Astrocyte (in vitro differentiated cells and primary cell): ENCODE measurements at regions not wholly inside any gene's neighbourhood (a gene's known extent, or its start where the extent isn't known, plus 50 kb on each side); places are given as distances from the start of the nearest gene placed in this dataset.

ENCODE experiments used
- DNase-seq: peaks from one replicate; pipeline ENCODE4 v3.0.0-alpha.2; 2010; ENCODE audit warnings: low read depth
- FAIRE-seq: peaks from 2 replicates; lab custom pipeline; 2011; peaks lifted over from hg19 to GRCh38; lab: Jason Lieb, UNC
- H2AFZ ChIP-seq: 2 replicates; pipeline ENCODE4 v1.6.0; 2012; ENCODE audit warnings: low read depth, low read length, inconsistent platforms
- H3K27ac ChIP-seq: 2 replicates; pipeline ENCODE4 v1.5.1; 2011; ENCODE audit warnings: low read depth, low read length, inconsistent platforms
- H3K27me3 ChIP-seq: 2 replicates; pipeline ENCODE4 v1.6.0; 2011; ENCODE audit warnings: low read length, inconsistent platforms; ENCODE audit not compliant: insufficient read depth
- H3K36me3 ChIP-seq: 2 replicates; pipeline ENCODE4 v1.5.1; 2011; ENCODE audit warnings: low read length, inconsistent platforms; ENCODE audit not compliant: insufficient read depth
- H3K4me1 ChIP-seq: 2 replicates; pipeline ENCODE4 v1.5.1; 2011; ENCODE audit warnings: low read length, inconsistent platforms; ENCODE audit not compliant: insufficient read depth
- H3K4me2 ChIP-seq: 2 replicates; pipeline ENCODE4 v1.6.0; 2012; ENCODE audit warnings: low read length, inconsistent platforms
- H3K4me3 ChIP-seq: 2 replicates; pipeline ENCODE4 v1.5.1; 2011; ENCODE audit warnings: low read depth, mild to moderate bottlenecking, low read length, inconsistent platforms; ENCODE audit not compliant: insufficient read depth
- H3K79me2 ChIP-seq: 2 replicates; pipeline ENCODE4 v1.6.0; 2012; ENCODE audit warnings: mild to moderate bottlenecking, low read length, inconsistent platforms; ENCODE audit not compliant: insufficient read depth
- H3K9ac ChIP-seq: 2 replicates; pipeline ENCODE4 v1.6.0; 2012; ENCODE audit warnings: mild to moderate bottlenecking, low read length, inconsistent platforms
- H3K9me3 ChIP-seq: 2 replicates; pipeline ENCODE4 v1.5.1; 2012; ENCODE audit warnings: low read depth, mild to moderate bottlenecking, low read length, inconsistent platforms; ENCODE audit not compliant: insufficient read depth
- H4K20me1 ChIP-seq: 2 replicates; pipeline ENCODE4 v1.6.0; 2012; ENCODE audit warnings: low read length, inconsistent platforms; ENCODE audit not compliant: insufficient read depth
- H3K27ac Mint-ChIP-seq: one replicate; pipeline ENCODE4 v1.8.0; 2021; ENCODE audit warnings: mild to moderate bottlenecking, mixed read lengths; ENCODE audit not compliant: unreplicated experiment
- H3K27me3 Mint-ChIP-seq: one replicate; pipeline ENCODE4 v1.8.0; 2021; ENCODE audit warnings: low read depth, mixed read lengths; ENCODE audit not compliant: unreplicated experiment
- H3K36me3 Mint-ChIP-seq: one replicate; pipeline ENCODE4 v1.8.0; 2021; ENCODE audit warnings: low read depth, mixed read lengths; ENCODE audit not compliant: unreplicated experiment
- H3K4me1 Mint-ChIP-seq: one replicate; pipeline ENCODE4 v1.8.0; 2021; ENCODE audit warnings: low read depth, mixed read lengths; ENCODE audit not compliant: unreplicated experiment
- H3K4me3 Mint-ChIP-seq: one replicate; pipeline ENCODE4 v1.8.0; 2021; ENCODE audit warnings: mild to moderate bottlenecking, moderate library complexity, mixed read lengths; ENCODE audit not compliant: unreplicated experiment
- H3K9me3 Mint-ChIP-seq: one replicate; pipeline ENCODE4 v1.8.0; 2021; ENCODE audit warnings: mild to moderate bottlenecking, mixed read lengths; ENCODE audit not compliant: unreplicated experiment
- CTCF ChIP-seq: IDR thresholded peaks from 2 replicates; pipeline ENCODE4 v1.5.1; 2011; ENCODE audit warnings: low read depth, mild to moderate bottlenecking, inconsistent platforms, low read length, moderate library complexity; ENCODE audit not compliant: insufficient read depth
- EZH2 ChIP-seq: IDR thresholded peaks from 2 replicates; pipeline ENCODE4 v1.6.1; 2012; ENCODE audit warnings: mild to moderate bottlenecking, low read length, inconsistent platforms; ENCODE audit not compliant: insufficient read depth

- Histone ChIP-seq H4K20me1 (peaks cover 13% of the 10 kb centered on the region), H3K27me3 (peaks cover 11% of the 10 kb centered on the region), H3K4me1 (peaks cover 16% of the 10 kb centered on the region), H3K27ac (peak overlapping the region; percentile 3), H3K9ac (peak overlapping the region; percentile 62), H3K4me3 (peak overlapping the region; percentile 75), H2AFZ (peak overlapping the region; percentile 77), H3K9me3 (no peaks in the 10 kb centered on the region), H3K4me2 (peak overlapping the region; percentile 99), H3K79me2 (peaks cover 3% of the 10 kb centered on the region), H3K36me3 (no peaks in the 10 kb centered on the region)
- Mint-ChIP-seq H3K36me3 (no peaks in the 10 kb centered on the region), H3K9me3 (no peaks in the 10 kb centered on the region), H3K4me1 (peaks cover 7% of the 10 kb centered on the region), H3K27ac (no peak overlapping the region), H3K4me3 (peak overlapping the region; percentile 87), H3K27me3 (peaks cover 21% of the 10 kb centered on the region)
- FAIRE-seq (no peak), DNase-seq (no peak)
- TF ChIP-seq EZH2 (no peak), CTCF (no peak)
Measured at GRCh38 chr12:107318556-107318805, 225.1 kb upstream of the CRY1 start.

- Histone ChIP-seq H3K27me3 (peaks cover 11% of the 10 kb centered on the region), H3K9ac (peak overlapping the region; percentile 62), H3K79me2 (peaks cover 3% of the 10 kb centered on the region), H3K27ac (peak overlapping the region; percentile 3), H3K9me3 (no peaks in the 10 kb centered on the region), H3K4me2 (peak overlapping the region; percentile 99), H2AFZ (peak overlapping the region; percentile 77), H3K4me1 (peaks cover 16% of the 10 kb centered on the region), H3K4me3 (peak overlapping the region; percentile 75), H4K20me1 (peaks cover 13% of the 10 kb centered on the region), H3K36me3 (no peaks in the 10 kb centered on the region)
- H3K27me3 Mint-ChIP-seq, result peaks cover 21% of the 10 kb centered on the region
- H3K36me3 Mint-ChIP-seq, result no peaks in the 10 kb centered on the region
- H3K9me3 Mint-ChIP-seq, result no peaks in the 10 kb centered on the region
- H3K4me3 Mint-ChIP-seq, result peak overlapping the region; percentile 87
- no peak for FAIRE-seq
- TF ChIP-seq CTCF, result no peak
- H3K27ac Mint-ChIP-seq, result no peak overlapping the region
- DNase-seq, result peak; percentile 72
- peaks cover 7% of the 10 kb centered on the region for H3K4me1 Mint-ChIP-seq
Measured at GRCh38 chr12:107318806-107319532, 225.6 kb upstream of the CRY1 start.

- peak overlapping the region; percentile 75 for H3K4me3 ChIP-seq
- DNase-seq, result no peak
- H3K4me1 Mint-ChIP-seq, result peaks cover 7% of the 10 kb centered on the region
- H2AFZ ChIP-seq, result peak overlapping the region; percentile 83
- peaks cover 16% of the 10 kb centered on the region for H3K4me1 ChIP-seq
- H3K36me3 ChIP-seq, result no peaks in the 10 kb centered on the region
- H3K9me3 ChIP-seq, result no peaks in the 10 kb centered on the region
- TF ChIP-seq EZH2 (no peak), CTCF (no peak)
- H3K27ac Mint-ChIP-seq, result no peak overlapping the region
- peaks cover 13% of the 10 kb centered on the region for H4K20me1 ChIP-seq
- H3K27me3 Mint-ChIP-seq, result peaks cover 19% of the 10 kb centered on the region
- H3K4me3 Mint-ChIP-seq, result peak overlapping the region; percentile 94
- no peaks in the 10 kb centered on the region for H3K9me3 Mint-ChIP-seq
- peak overlapping the region; percentile 64 for H3K9ac ChIP-seq
- no peak overlapping the region for H3K27ac ChIP-seq
- no peaks in the 10 kb centered on the region for H3K36me3 Mint-ChIP-seq
- peaks cover 6% of the 10 kb centered on the region for H3K27me3 ChIP-seq
- H3K79me2 ChIP-seq, result peaks cover 3% of the 10 kb centered on the region
- no peak for FAIRE-seq
- peak overlapping the region; percentile 99 for H3K4me2 ChIP-seq
Measured at GRCh38 chr12:107319533-107320032, 226.2 kb upstream of the CRY1 start.
